Peyer's patch (tissue), 4 donors: ENCODE measurements at regions not wholly inside any gene's neighbourhood (a gene's known extent, or its start where the extent isn't known, plus 50 kb on each side); places are given as distances from the start of the nearest gene placed in this dataset.

Experiments used
- DNase-seq, 3 donors: peaks; one replicate each; pipeline ENCODE4 v3.0.0-alpha.2; 2017 to 2019
- H3K27ac ChIP-seq, 4 donors: fragments of 200-600 bp; sonication (generic); one replicate each; pipeline ENCODE4 v1.5.1; 2016 to 2019
- H3K27me3 ChIP-seq, 2 donors: fragments of 200-600 bp; sonication (generic); one replicate each; pipeline ENCODE4 v1.5.1; 2019
- H3K36me3 ChIP-seq, 3 donors: fragments of 200-600 bp; sonication (generic); one replicate each; pipeline ENCODE4 v1.5.1; 2016 to 2019
- H3K4me1 ChIP-seq, 4 donors: fragments of 200-600 bp; sonication (generic); one replicate each; pipeline ENCODE4 v1.5.1; 2016 to 2019
- H3K4me3 ChIP-seq, 4 donors: fragments of 200-600 bp; sonication (generic); 1 replicate in 3 of 4; 2 replicates in 1 of 4; pipeline ENCODE4 v1.5.1; 2016 to 2019; ENCODE audit warnings: mild to moderate bottlenecking in 1 of 4
- H3K9me3 ChIP-seq, 4 donors: fragments of 200-600 bp; sonication (generic); one replicate each; pipeline ENCODE4 v1.5.1; 2016 to 2019; ENCODE audit warnings: mild to moderate bottlenecking in 1 of 4
- CTCF ChIP-seq, 6 experiments: fragments of 450-650 bp in 4 of 6; fragments of 200-600 bp in 2 of 6; sonication (generic) in 1 of 6; IDR thresholded peaks; one replicate each; pipeline ENCODE4 v1.5.1; 2017 to 2019; ENCODE audit warnings: antibody characterized with exemption in 6 of 6, mild to moderate bottlenecking in 3 of 6, moderate library complexity in 1 of 6
- POLR2A ChIP-seq, 2 donors: fragments of 450-650 bp; IDR thresholded peaks; one replicate each; pipeline ENCODE4 v1.5.1; 2017; ENCODE audit warnings: antibody characterized with exemption in 2 of 2, mild to moderate bottlenecking in 2 of 2, moderate library complexity in 2 of 2

- Histone ChIP-seq H3K27ac (no peak overlapping the region), H3K4me1 (no peaks in the 10 kb centered on the region), H3K9me3 (no peaks in the 10 kb centered on the region), H3K27me3 (no peaks in the 10 kb centered on the region), H3K4me3 (no peak overlapping the region), H3K36me3 (no peaks in the 10 kb centered on the region)
- no peak for TF ChIP-seq CTCF (IDR thresholded peaks at IDR 0.05)
- no peak for TF ChIP-seq POLR2A (IDR thresholded peaks at IDR 0.05)
- DNase-seq: no peak
Observed at GRCh38 chr15:54820098-54820497, 376.6 kb downstream of the RSL24D1 start.

- H3K4me1 ChIP-seq: no peaks in the 10 kb centered on the region
- no peaks in the 10 kb centered on the region for H3K27me3 ChIP-seq
- TF ChIP-seq POLR2A (IDR thresholded peaks at IDR 0.05) (no peak), CTCF (IDR thresholded peaks at IDR 0.05) (no peak)
- H3K4me3 ChIP-seq: no peak overlapping the region
- DNase-seq: no peak
- no peak overlapping the region for H3K27ac ChIP-seq
- H3K36me3 ChIP-seq: no peaks in the 10 kb centered on the region
- no peaks in the 10 kb centered on the region for H3K9me3 ChIP-seq
Observed at GRCh38 chr15:54816401-54816800, 380.3 kb downstream of the RSL24D1 start.

- Histone ChIP-seq H3K27ac (no peak overlapping the region), H3K4me3 (no peak overlapping the region), H3K36me3 (no peaks in the 10 kb centered on the region), H3K27me3 (no peaks in the 10 kb centered on the region), H3K4me1 (no peaks in the 10 kb centered on the region), H3K9me3 (no peaks in the 10 kb centered on the region)
- no peak for DNase-seq
- TF ChIP-seq POLR2A (IDR thresholded peaks at IDR 0.05) (no peak), CTCF (IDR thresholded peaks at IDR 0.05) (no peak)
Observed at GRCh38 chr15:54815556-54815955, 381.2 kb downstream of the RSL24D1 start.

- Histone ChIP-seq H3K36me3 (no peaks in the 10 kb centered on the region), H3K9me3 (no peaks in the 10 kb centered on the region), H3K27ac (no peak overlapping the region), H3K27me3 (no peaks in the 10 kb centered on the region), H3K4me3 (no peak overlapping the region), H3K4me1 (no peaks in the 10 kb centered on the region)
- no peak for TF ChIP-seq POLR2A (IDR thresholded peaks at IDR 0.05)
- no peak for TF ChIP-seq CTCF (IDR thresholded peaks at IDR 0.05)
- DNase-seq: no peak
Observed at GRCh38 chr15:54812383-54812782, 384.4 kb downstream of the RSL24D1 start.

GRCh38 chr15:54810496-54810895, 386.2 kb downstream of the RSL24D1 start:
- Histone ChIP-seq H3K27ac (no peak overlapping the region), H3K9me3 (no peaks in the 10 kb centered on the region), H3K36me3 (no peaks in the 10 kb centered on the region), H3K4me1 (no peaks in the 10 kb centered on the region), H3K4me3 (no peak overlapping the region), H3K27me3 (no peaks in the 10 kb centered on the region)
- no peak for DNase-seq
- TF ChIP-seq POLR2A (IDR thresholded peaks at IDR 0.05) (no peak), CTCF (IDR thresholded peaks at IDR 0.05) (no peak)

- no peak for DNase-seq
- Histone ChIP-seq H3K36me3 (no peaks in the 10 kb centered on the region), H3K4me1 (no peaks in the 10 kb centered on the region), H3K9me3 (no peaks in the 10 kb centered on the region), H3K27me3 (no peaks in the 10 kb centered on the region), H3K4me3 (no peak overlapping the region), H3K27ac (no peak overlapping the region)
- TF ChIP-seq CTCF (IDR thresholded peaks at IDR 0.05) (no peak), POLR2A (IDR thresholded peaks at IDR 0.05) (no peak)
Observed at GRCh38 chr15:54810031-54810430, 386.7 kb downstream of the RSL24D1 start.
